Lower lobe of right lung (tissue), 2 donors: ENCODE measurements at regions not wholly inside any gene's neighbourhood (a gene's known extent, or its start where the extent isn't known, plus 50 kb on each side); places are given as distances from the start of the nearest gene placed in this dataset.

Source experiments
- ATAC-seq, 2 donors: fragments of 200-7000 bp; cut with Tn5 transposase; one replicate each; pipeline ENCODE4 v1.9.1; 2020 to 2022; ENCODE audit warnings: mild to moderate bottlenecking in 2 of 2, moderate library complexity in 2 of 2
- DNase-seq: peaks from one replicate; pipeline ENCODE4 v3.0.0-alpha.2; 2020
- H3K27ac ChIP-seq: fragments of 200-600 bp; one replicate; pipeline ENCODE4 v1.8.0; 2022
- H3K27me3 ChIP-seq: fragments of 200-600 bp; one replicate; pipeline ENCODE4 v1.8.0; 2022; ENCODE audit warnings: low read depth
- H3K36me3 ChIP-seq: fragments of 200-600 bp; one replicate; pipeline ENCODE4 v1.8.0; 2022; ENCODE audit warnings: mild to moderate bottlenecking
- H3K4me1 ChIP-seq: fragments of 200-600 bp; one replicate; pipeline ENCODE4 v1.8.0; 2022
- H3K4me3 ChIP-seq: fragments of 200-600 bp; one replicate; pipeline ENCODE4 v1.8.0; 2022; ENCODE audit warnings: mild to moderate bottlenecking
- H3K9me3 ChIP-seq: fragments of 200-600 bp; one replicate; pipeline ENCODE4 v1.8.0; 2022
- intact Hi-C: fragments of 100-400 bp; cut with DNase I; formaldehyde crosslinking; loops from one replicate; pipeline ENCODE4 v1.11.0; 2022
- TF ChIP-seq, protein P1 (sequence below): fragments of 200-600 bp; IDR thresholded peaks from one replicate; pipeline ENCODE4 v1.8.0; 2022; ENCODE audit warnings: antibody characterized with exemption, mild to moderate bottlenecking
- donor health status: DM: no; HTN: yes; CAD: no; lungs with severe emphysema.

DNA sequence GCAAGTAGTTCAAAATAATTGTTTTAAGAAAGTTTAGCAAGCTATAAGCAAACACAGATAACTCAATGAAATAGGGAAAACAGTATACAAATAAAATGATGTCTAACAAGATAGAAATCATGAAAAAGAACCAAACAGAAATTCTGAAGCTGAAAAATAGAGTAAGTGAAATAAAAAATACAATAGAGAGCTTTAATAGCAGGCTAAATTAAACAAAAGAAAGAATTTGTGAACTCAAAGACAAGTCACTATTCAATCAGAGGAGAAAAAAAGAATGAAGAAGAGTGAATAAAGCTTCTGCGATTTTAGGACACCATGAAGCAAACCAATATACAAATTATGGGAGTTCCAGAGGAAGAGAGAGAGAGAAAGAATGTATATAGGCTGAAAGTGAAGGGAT, 576.8 kb downstream of the STK39 start:
- H3K4me1 ChIP-seq: no peaks in the 10 kb centered on the region
- no peak overlapping the region for H3K4me3 ChIP-seq
- H3K9me3 ChIP-seq: peaks cover 10% of the 10 kb centered on the region
- H3K27me3 ChIP-seq: no peaks in the 10 kb centered on the region
- TF ChIP-seq, protein P1, sequence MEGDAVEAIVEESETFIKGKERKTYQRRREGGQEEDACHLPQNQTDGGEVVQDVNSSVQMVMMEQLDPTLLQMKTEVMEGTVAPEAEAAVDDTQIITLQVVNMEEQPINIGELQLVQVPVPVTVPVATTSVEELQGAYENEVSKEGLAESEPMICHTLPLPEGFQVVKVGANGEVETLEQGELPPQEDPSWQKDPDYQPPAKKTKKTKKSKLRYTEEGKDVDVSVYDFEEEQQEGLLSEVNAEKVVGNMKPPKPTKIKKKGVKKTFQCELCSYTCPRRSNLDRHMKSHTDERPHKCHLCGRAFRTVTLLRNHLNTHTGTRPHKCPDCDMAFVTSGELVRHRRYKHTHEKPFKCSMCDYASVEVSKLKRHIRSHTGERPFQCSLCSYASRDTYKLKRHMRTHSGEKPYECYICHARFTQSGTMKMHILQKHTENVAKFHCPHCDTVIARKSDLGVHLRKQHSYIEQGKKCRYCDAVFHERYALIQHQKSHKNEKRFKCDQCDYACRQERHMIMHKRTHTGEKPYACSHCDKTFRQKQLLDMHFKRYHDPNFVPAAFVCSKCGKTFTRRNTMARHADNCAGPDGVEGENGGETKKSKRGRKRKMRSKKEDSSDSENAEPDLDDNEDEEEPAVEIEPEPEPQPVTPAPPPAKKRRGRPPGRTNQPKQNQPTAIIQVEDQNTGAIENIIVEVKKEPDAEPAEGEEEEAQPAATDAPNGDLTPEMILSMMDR: no peak
- no peak for ATAC-seq
- H3K27ac ChIP-seq: no peak overlapping the region
- intact Hi-C loops: no loop called here
- no peak for DNase-seq
- H3K36me3 ChIP-seq: no peaks in the 10 kb centered on the region

DNA sequence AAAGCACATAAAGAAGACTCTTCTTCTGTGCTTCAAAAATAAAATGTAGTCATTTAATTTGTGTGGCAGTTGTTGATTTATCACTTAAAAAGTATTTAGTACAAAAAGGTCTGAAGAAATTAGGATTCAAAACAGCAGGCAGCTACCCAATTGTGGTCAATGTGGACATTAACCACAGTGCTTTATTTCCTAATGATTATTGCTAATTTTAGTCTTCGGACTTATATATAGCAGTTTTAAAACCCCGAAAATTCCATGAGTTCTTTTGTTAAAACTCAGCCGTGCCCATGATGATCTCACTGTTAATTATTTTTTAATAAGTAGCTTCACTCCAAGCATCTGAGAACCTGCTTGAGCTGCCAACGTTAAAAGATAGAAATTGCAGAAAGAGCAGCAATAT, 594.3 kb downstream of the STK39 start:
- ATAC-seq (no peak), DNase-seq (no peak)
- Histone ChIP-seq H3K4me1 (no peaks in the 10 kb centered on the region), H3K27me3 (no peaks in the 10 kb centered on the region), H3K4me3 (no peak overlapping the region), H3K9me3 (no peaks in the 10 kb centered on the region), H3K36me3 (no peaks in the 10 kb centered on the region), H3K27ac (no peak overlapping the region)
- TF ChIP-seq, protein P1: no peak
- intact Hi-C loops: no loop called here

GRCh38 chr2:167652401-167652800, 595.0 kb downstream of the STK39 start:
- ATAC-seq (no peak), DNase-seq (no peak)
- Histone ChIP-seq H3K36me3 (no peaks in the 10 kb centered on the region), H3K27me3 (no peaks in the 10 kb centered on the region), H3K4me3 (no peak overlapping the region), H3K27ac (no peak overlapping the region), H3K9me3 (no peaks in the 10 kb centered on the region), H3K4me1 (no peaks in the 10 kb centered on the region)
- intact Hi-C loops: no loop called here
- TF ChIP-seq, protein P1: no peak

- intact Hi-C loops: no loop called here
- Histone ChIP-seq H3K36me3 (no peaks in the 10 kb centered on the region), H3K4me3 (no peak overlapping the region), H3K27ac (no peak overlapping the region), H3K9me3 (no peaks in the 10 kb centered on the region), H3K27me3 (no peaks in the 10 kb centered on the region), H3K4me1 (no peaks in the 10 kb centered on the region)
- DNase-seq: no peak
- TF ChIP-seq, protein P1: no peak
- no peak for ATAC-seq
Observed at GRCh38 chr2:167651406-167652151, 595.8 kb downstream of the STK39 start.

GRCh38 chr2:167646557-167646956, 600.8 kb downstream of the STK39 start:
- Histone ChIP-seq H3K4me1 (no peaks in the 10 kb centered on the region), H3K9me3 (no peaks in the 10 kb centered on the region), H3K27ac (no peak overlapping the region), H3K27me3 (no peaks in the 10 kb centered on the region), H3K4me3 (no peak overlapping the region), H3K36me3 (no peaks in the 10 kb centered on the region)
- intact Hi-C loops: no loop called here
- TF ChIP-seq, protein P1: no peak
- DNase-seq (no peak), ATAC-seq (no peak)
